GM23338 (cell line): ENCODE measurements at regions not wholly inside any gene's neighbourhood (a gene's known extent, or its start where the extent isn't known, plus 50 kb on each side); places are given as distances from the start of the nearest gene placed in this dataset.

Experiments used
- CREB1 ChIP-seq: fragments of 250-450 bp; sonication (Bioruptor Pico); IDR thresholded peaks from 2 replicates; pipeline ENCODE4 v1.5.0; 2020; ENCODE audit warnings: low read depth, mild to moderate bottlenecking, moderate library complexity
- EZH2 ChIP-seq: fragments of 200-600 bp; sonication (generic); IDR thresholded peaks from one replicate; pipeline ENCODE4 v1.8.0; 2017; ENCODE audit warnings: antibody characterized with exemption, mild to moderate bottlenecking, low read depth; ENCODE audit not compliant: unreplicated experiment
- EZH2phosphoT487 ChIP-seq: fragments of 200-600 bp; sonication (generic); IDR thresholded peaks from one replicate; pipeline ENCODE4 v1.8.1; 2018; ENCODE audit warnings: antibody characterized with exemption; ENCODE audit not compliant: unreplicated experiment
- JUNB ChIP-seq: IDR thresholded peaks from one replicate; pipeline ENCODE4 v1.6.1; 2016; ENCODE audit warnings: antibody characterized with exemption; ENCODE audit not compliant: unreplicated experiment
- NANOG ChIP-seq: IDR thresholded peaks from 2 replicates; pipeline ENCODE4 v1.6.1; 2016; ENCODE audit warnings: antibody characterized with exemption, borderline replicate concordance
- POLR2AphosphoS5 ChIP-seq: IDR thresholded peaks from 2 replicates; pipeline ENCODE4 v1.6.1; 2016; ENCODE audit warnings: antibody characterized with exemption, low read depth
- ZNF114 ChIP-seq: fragments of 250-450 bp; sonication (Bioruptor Pico); IDR thresholded peaks from 2 replicates; pipeline ENCODE4 v1.5.0; 2020; ENCODE audit warnings: mild to moderate bottlenecking, moderate library complexity
- TF ChIP-seq, protein P1 (sequence below), 2 experiments: fragments of 200-600 bp in 1 of 2; sonication (generic) in 1 of 2; conservative IDR thresholded peaks; 2 replicates each; pipeline versions ENCODE4 v1.5.1 to v1.6.1; 2016 to 2017; ENCODE audit warnings: antibody characterized with exemption in 2 of 2, low read depth in 2 of 2, mild to moderate bottlenecking in 2 of 2, moderate library complexity in 1 of 2
- TF ChIP-seq, protein P2 (sequence below): IDR thresholded peaks from 2 replicates; pipeline ENCODE4 v1.6.1; 2016; ENCODE audit warnings: antibody characterized with exemption
- TF ChIP-seq, protein P3 (sequence below): IDR thresholded peaks from one replicate; pipeline ENCODE4 v1.6.1; 2018; ENCODE audit warnings: antibody characterized with exemption; ENCODE audit not compliant: unreplicated experiment

DNA sequence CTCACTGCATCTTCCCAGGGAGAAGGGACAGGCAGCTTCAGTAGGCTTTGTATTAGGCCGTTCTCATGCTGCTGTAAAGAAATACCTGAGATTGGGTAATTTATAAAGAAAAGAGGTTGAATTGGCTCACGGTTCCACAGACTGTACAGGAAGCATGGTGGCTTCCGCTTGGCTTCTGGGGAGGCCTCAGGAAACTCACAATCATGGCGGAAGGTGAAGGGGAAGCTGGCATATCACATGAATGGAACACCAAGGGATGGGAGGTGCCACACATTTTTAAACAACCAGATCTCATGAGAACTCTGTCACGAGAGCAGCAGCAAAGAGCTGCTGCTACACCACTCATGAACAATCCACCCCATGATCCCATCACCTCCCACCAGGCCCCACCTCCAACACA, 182.2 kb upstream of the SFSWAP start:
- TF ChIP-seq EZH2 (no peak), ZNF114 (CRISPR knock-in tag) (no peak), CREB1 (CRISPR knock-in tag) (no peak), POLR2AphosphoS5 (no peak), EZH2phosphoT487 (no peak), NANOG (no peak), JUNB (no peak)
- TF ChIP-seq, protein P1, sequence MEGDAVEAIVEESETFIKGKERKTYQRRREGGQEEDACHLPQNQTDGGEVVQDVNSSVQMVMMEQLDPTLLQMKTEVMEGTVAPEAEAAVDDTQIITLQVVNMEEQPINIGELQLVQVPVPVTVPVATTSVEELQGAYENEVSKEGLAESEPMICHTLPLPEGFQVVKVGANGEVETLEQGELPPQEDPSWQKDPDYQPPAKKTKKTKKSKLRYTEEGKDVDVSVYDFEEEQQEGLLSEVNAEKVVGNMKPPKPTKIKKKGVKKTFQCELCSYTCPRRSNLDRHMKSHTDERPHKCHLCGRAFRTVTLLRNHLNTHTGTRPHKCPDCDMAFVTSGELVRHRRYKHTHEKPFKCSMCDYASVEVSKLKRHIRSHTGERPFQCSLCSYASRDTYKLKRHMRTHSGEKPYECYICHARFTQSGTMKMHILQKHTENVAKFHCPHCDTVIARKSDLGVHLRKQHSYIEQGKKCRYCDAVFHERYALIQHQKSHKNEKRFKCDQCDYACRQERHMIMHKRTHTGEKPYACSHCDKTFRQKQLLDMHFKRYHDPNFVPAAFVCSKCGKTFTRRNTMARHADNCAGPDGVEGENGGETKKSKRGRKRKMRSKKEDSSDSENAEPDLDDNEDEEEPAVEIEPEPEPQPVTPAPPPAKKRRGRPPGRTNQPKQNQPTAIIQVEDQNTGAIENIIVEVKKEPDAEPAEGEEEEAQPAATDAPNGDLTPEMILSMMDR (conservative IDR thresholded peaks at IDR 0.05; ENCODE audit: low read depth in 2 of 2), result no peak
- TF ChIP-seq, protein P2, sequence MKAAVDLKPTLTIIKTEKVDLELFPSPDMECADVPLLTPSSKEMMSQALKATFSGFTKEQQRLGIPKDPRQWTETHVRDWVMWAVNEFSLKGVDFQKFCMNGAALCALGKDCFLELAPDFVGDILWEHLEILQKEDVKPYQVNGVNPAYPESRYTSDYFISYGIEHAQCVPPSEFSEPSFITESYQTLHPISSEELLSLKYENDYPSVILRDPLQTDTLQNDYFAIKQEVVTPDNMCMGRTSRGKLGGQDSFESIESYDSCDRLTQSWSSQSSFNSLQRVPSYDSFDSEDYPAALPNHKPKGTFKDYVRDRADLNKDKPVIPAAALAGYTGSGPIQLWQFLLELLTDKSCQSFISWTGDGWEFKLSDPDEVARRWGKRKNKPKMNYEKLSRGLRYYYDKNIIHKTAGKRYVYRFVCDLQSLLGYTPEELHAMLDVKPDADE, result no peak
- TF ChIP-seq, protein P3, sequence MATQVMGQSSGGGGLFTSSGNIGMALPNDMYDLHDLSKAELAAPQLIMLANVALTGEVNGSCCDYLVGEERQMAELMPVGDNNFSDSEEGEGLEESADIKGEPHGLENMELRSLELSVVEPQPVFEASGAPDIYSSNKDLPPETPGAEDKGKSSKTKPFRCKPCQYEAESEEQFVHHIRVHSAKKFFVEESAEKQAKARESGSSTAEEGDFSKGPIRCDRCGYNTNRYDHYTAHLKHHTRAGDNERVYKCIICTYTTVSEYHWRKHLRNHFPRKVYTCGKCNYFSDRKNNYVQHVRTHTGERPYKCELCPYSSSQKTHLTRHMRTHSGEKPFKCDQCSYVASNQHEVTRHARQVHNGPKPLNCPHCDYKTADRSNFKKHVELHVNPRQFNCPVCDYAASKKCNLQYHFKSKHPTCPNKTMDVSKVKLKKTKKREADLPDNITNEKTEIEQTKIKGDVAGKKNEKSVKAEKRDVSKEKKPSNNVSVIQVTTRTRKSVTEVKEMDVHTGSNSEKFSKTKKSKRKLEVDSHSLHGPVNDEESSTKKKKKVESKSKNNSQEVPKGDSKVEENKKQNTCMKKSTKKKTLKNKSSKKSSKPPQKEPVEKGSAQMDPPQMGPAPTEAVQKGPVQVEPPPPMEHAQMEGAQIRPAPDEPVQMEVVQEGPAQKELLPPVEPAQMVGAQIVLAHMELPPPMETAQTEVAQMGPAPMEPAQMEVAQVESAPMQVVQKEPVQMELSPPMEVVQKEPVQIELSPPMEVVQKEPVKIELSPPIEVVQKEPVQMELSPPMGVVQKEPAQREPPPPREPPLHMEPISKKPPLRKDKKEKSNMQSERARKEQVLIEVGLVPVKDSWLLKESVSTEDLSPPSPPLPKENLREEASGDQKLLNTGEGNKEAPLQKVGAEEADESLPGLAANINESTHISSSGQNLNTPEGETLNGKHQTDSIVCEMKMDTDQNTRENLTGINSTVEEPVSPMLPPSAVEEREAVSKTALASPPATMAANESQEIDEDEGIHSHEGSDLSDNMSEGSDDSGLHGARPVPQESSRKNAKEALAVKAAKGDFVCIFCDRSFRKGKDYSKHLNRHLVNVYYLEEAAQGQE, result no peak
